HG03378 (cell line): ENCODE measurements at regions not wholly inside any gene's neighbourhood (a gene's known extent, or its start where the extent isn't known, plus 50 kb on each side); places are given as distances from the start of the nearest gene placed in this dataset.
"Not testable (repeated sequence)": the region's sequence is repeated elsewhere in the genome, so short reads cannot be mapped to it uniquely, and the experiment has no call there.

ENCODE experiments used
- ATAC-seq: cut with Tn5 transposase; IDR thresholded peaks from one replicate; pipeline ENCODE4 v1.9.1; 2021; ENCODE audit warnings: mild to moderate bottlenecking, moderate library complexity; ENCODE audit not compliant: unreplicated experiment

- no peak for ATAC-seq
These were observed 60.2 kb downstream of the TFAP2C start for GRCh38 chr20:56689318-56689717.

GRCh38 chr20:56689852-56690485, 60.9 kb downstream of the TFAP2C start:
- ATAC-seq = no peak

DNA sequence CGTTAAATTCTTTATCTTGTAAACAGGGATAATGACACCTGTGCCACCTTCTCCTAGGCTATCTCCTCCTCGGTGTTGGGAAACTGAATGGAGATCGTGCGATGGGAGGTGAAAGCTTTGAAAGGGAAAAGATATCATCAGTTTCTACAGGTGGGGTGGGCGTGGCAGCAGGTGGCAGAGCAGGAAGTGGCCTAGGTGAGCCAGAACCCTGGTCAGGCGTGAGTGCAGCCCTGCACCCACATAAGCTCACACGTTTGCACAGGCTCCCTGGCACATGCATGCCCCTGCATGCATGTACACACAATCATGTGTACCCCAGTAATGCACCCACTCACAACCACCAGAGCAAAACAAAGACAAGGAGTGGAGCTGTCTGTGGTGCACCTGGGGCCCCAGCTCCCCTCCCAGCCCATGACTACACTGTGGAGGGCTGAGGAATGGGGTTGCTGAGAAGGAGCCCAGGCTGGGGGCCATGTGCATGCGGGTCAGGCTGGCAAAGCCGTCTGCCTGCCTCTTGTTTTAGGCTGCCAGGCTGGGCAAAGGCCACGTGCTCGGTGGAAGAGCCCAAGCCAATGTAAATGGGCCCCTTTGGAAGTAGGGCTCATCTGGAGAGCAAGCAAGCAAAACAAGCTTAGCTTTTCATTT, 61.5 kb downstream of the TFAP2C start:
- no peak for ATAC-seq

GRCh38 chr20:56691325-56691998, 62.4 kb downstream of the TFAP2C start:
- ATAC-seq = no peak

- no peak for ATAC-seq
These were observed 64.1 kb downstream of the TFAP2C start for GRCh38 chr20:56693217-56693616.

GRCh38 chr20:56697476-56697875, 68.4 kb downstream of the TFAP2C start:
- no peak for ATAC-seq

- no peak for ATAC-seq
These were observed 69.2 kb downstream of the TFAP2C start for GRCh38 chr20:56698297-56698696.

DNA sequence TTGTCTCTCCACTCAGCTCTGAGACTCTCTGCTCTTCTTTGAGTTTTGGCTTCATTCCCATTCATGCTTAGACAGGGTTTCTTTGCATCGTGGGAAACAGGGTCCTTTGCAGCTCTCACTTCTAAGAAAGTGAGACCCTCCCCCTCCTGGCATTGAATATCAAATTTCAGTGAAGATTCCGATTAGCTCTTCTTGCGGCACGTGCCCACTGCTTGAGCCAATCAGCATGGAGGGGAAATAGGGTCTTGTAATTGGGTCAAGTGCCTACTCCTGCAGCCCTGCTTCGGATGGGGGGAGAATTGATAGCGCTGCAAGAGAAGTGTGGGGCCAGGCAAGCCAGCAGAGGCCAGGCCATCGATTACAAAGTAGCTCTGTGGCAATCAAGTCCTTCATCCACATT, 69.6 kb downstream of the TFAP2C start:
- ATAC-seq = no peak

- no peak for ATAC-seq
These were observed 74.1 kb downstream of the TFAP2C start for GRCh38 chr20:56702931-56703840.

GRCh38 chr20:56706867-56707360, 77.8 kb downstream of the TFAP2C start:
- no peak for ATAC-seq

- no peak for ATAC-seq
These were observed 79.9 kb downstream of the TFAP2C start for GRCh38 chr20:56708991-56709390.

DNA sequence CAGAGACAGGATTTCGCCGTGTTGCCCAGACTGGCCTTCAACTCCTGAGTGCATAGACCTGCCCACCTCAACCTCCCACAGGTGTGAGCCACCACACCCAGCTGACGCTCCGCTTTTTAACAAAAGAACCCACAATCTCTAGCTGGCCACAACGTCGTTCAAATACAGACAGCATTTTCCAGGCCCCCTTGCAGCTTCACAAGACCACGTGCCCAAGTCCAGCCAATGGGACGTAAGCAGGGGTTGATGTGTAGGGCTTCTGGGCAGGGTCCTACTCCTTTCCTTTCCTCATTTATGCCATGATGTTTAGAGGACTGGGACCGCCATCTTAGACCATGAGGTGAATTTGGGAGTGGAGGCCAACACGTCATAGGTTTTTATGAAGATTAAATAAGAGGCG, 81.0 kb downstream of the TFAP2C start:
- no peak for ATAC-seq

DNA sequence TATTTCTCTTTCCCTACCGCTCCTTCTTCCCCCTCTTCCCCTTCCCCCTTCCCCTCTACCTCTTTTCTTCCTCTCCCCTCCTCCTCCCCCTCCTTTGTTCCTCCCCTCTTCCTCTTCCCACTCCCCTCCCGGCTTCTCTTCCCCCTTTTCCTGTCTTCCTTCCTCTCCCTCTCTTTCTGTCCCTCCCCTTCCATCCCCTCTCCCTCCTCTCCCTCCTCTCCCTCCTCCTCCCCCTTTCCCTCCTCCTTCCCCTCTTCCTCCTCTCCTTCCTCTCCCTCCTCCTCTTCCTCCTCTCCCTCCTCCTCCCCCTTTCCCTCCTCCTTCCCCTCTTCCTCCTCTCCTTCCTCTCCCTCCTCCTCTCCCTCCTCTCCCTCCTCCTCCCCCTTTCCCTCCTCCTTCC, 81.5 kb downstream of the TFAP2C start:
- ATAC-seq = not testable (repeated sequence)

GRCh38 chr20:56711018-56711417, 81.9 kb downstream of the TFAP2C start:
- no peak for ATAC-seq

DNA sequence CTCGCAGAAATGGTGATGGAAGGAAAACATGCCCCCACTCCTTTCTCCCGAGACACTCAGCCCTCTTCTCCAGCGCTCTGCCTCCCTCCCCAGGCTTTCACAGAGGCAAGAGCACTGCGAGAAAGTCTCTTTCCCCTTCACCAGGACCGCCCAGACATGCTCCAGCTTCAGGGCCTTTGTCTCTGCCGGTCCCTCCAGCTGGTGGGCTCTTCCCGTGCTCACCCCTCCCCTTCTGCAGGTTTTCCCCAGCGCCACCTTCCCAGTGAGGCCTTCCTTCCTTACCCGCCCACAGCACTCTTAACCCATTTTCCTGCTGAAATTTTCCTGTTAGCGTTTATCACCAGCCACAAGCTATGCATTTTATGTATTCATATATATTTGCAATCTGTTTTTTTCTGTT, 86.2 kb downstream of the TFAP2C start:
- ATAC-seq = no peak

DNA sequence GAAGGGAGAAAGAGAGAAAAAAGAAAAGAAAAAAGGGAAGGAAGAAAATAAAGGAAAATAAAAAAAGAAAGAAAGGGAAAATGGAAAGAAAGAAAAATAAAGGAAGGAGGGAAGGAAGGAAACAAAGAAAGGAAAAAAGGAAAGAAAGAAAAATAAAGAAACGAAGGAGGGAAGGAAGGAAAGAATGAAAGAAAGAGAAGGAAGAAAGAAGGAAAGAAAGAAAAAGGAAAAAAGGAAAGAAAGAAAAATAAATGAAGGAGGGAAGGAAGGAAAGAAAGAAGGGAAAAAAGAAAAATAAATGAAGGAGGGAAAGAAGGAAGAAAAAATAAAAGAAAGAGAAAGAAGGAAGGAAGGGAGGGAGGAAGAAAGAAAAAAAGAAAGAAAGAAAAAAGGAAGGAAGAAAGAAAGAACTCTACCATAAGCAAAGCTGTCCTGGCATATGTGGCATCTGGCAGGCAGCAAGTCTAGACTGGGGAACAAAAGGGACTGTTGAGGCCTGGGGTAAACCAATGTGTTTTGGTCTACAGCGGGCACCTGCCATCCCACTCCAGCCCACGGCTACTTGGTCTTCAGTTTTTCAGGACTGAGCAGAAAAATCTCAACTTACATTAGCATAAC, 86.9 kb downstream of the TFAP2C start:
- no peak for ATAC-seq

GRCh38 chr20:56716806-56717205, 87.7 kb downstream of the TFAP2C start:
- ATAC-seq = no peak

DNA sequence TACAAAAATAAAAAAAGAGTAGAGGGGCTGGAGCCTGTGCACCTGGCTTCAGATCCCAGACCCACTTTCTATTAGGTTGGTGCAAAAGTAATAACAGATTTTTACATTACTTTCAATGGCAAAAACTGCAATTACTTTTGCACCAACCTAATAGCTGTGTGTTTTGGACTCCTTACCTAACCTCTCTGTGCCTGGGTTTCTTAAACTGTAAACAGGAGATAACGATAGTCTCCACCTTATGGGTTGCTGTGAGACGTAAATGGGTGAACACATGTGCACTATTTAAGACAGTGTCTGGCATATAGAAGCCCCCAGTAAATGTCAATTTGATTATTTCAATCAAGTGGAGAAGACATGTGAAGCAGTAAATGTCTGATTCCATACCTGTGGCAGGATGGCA, 89.7 kb downstream of the TFAP2C start:
- no peak for ATAC-seq

GRCh38 chr20:56720620-56721213, 91.6 kb downstream of the TFAP2C start:
- no peak for ATAC-seq

- ATAC-seq = no peak
These were observed 92.9 kb downstream of the TFAP2C start for GRCh38 chr20:56722042-56722441.
